B cell (primary cell): ENCODE measurements at regions not wholly inside any gene's neighbourhood (a gene's known extent, or its start where the extent isn't known, plus 50 kb on each side); places are given as distances from the start of the nearest gene placed in this dataset.

ENCODE experiments used
- EZH2 ChIP-seq: IDR thresholded peaks from 2 replicates; pipeline ENCODE4 v1.6.1; 2012; ENCODE audit warnings: borderline replicate concordance, low read depth, mild to moderate bottlenecking, moderate library complexity, low read length; ENCODE audit not compliant: insufficient read depth, poor library complexity, severe bottlenecking
- TF ChIP-seq, protein P1 (sequence below): fragments of 200-600 bp; IDR thresholded peaks from one replicate; pipeline ENCODE4 v1.8.0; 2022; ENCODE audit warnings: antibody characterized with exemption, mild to moderate bottlenecking

DNA sequence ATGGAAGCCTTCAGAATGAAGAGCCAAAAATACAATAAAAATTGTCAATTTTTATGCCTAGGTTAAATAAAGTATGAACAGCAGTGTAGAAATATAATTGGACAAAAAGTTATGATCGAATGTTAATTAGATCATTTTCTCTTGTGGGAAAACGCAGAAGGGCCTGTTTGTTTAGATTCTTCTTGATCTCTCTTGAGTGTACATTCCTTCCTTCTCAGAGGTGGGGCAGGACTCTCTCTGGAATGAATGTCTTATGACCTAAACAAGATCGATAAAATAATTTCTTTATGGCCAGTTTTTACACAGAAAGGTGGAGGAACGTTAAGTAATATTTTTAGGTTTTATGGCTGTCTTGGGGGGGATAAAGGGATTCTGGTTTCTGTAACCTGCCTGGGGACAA is 500.1 kb upstream of the MARCKS start:
- TF ChIP-seq, protein P1, sequence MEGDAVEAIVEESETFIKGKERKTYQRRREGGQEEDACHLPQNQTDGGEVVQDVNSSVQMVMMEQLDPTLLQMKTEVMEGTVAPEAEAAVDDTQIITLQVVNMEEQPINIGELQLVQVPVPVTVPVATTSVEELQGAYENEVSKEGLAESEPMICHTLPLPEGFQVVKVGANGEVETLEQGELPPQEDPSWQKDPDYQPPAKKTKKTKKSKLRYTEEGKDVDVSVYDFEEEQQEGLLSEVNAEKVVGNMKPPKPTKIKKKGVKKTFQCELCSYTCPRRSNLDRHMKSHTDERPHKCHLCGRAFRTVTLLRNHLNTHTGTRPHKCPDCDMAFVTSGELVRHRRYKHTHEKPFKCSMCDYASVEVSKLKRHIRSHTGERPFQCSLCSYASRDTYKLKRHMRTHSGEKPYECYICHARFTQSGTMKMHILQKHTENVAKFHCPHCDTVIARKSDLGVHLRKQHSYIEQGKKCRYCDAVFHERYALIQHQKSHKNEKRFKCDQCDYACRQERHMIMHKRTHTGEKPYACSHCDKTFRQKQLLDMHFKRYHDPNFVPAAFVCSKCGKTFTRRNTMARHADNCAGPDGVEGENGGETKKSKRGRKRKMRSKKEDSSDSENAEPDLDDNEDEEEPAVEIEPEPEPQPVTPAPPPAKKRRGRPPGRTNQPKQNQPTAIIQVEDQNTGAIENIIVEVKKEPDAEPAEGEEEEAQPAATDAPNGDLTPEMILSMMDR = no peak
- no peak for TF ChIP-seq EZH2
